ENCODE measurements at regions not wholly inside any gene's neighbourhood (a gene's known extent, or its start where the extent isn't known, plus 50 kb on each side); places are given as distances from the start of the nearest gene placed in this dataset.
A peak's percentile ranks its signal among the peaks of the same experiment; 100 is the strongest.

DNA sequence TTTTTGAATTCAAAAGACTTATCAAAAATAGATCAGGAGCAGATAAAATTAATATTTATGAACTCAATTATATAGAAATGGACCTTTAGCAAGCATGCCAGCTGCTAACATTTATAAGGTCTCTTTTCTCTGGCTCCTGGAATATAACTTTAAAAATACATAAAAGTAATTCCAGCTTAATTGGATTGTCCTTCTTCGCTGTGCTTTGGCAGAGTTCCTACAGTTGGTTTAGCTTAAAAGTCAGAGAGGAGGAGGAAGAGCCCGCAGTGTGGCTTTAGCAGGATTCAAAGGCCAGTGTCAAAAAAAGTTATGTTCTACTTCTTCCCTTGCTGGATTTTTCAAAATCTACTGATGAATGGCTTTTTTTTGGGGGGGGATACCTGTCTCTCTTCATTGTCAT is 1484.9 kb upstream of the TMEM132C start:
- Histone ChIP-seq H3K4me1 (no peaks in the 10 kb centered on the region), H3K36me3 (no peaks in the 10 kb centered on the region), H3K27me3 (replicated peaks in 1 of 7) (no peaks in the 10 kb centered on the region), H3K4me3 (no peak overlapping the region), H3K9me3 (no peaks in the 10 kb centered on the region), H3K27ac (no peak overlapping the region)
- no peak for TF ChIP-seq POLR2A (IDR thresholded peaks at IDR 0.05)
- TF ChIP-seq CTCF (IDR thresholded peaks at IDR 0.05 in 8 of 11, conservative IDR thresholded peaks at IDR 0.05 in 3 of 11), result no peak
- no peak for TF ChIP-seq POLR2AphosphoS5 (IDR thresholded peaks at IDR 0.05)
- 58 to 80% (median 75%) methylated on average over 2 of the region's 2 CpGs for WGBS, 5 donors
- intact Hi-C loops (cut with DNase I; ENCODE audit: low total_unique reads), result no loop called here
- no peak for DNase-seq

- 44 to 60% (median 57%) methylated on average over 9 of the region's 9 CpGs for WGBS, 5 donors
- no peak for DNase-seq
- H3K36me3 ChIP-seq, result no peaks in the 10 kb centered on the region
- no peaks in the 10 kb centered on the region for H3K27me3 ChIP-seq (replicated peaks in 1 of 7)
- H3K9me3 ChIP-seq, result no peaks in the 10 kb centered on the region
- H3K4me1 ChIP-seq, result no peaks in the 10 kb centered on the region
- H3K27ac ChIP-seq, result no peak overlapping the region
- no peak overlapping the region for H3K4me3 ChIP-seq
- intact Hi-C loops (cut with DNase I; ENCODE audit: low total_unique reads), result no loop called here
- TF ChIP-seq POLR2AphosphoS5 (IDR thresholded peaks at IDR 0.05) (no peak), CTCF (IDR thresholded peaks at IDR 0.05 in 8 of 11, conservative IDR thresholded peaks at IDR 0.05 in 3 of 11) (peak in 8 of 11 experiments; percentile 17 to 52 (median 40)), POLR2A (IDR thresholded peaks at IDR 0.05) (no peak)
Measured at GRCh38 chr12:126784328-126784921, 1482.5 kb upstream of the TMEM132C start.

DNA sequence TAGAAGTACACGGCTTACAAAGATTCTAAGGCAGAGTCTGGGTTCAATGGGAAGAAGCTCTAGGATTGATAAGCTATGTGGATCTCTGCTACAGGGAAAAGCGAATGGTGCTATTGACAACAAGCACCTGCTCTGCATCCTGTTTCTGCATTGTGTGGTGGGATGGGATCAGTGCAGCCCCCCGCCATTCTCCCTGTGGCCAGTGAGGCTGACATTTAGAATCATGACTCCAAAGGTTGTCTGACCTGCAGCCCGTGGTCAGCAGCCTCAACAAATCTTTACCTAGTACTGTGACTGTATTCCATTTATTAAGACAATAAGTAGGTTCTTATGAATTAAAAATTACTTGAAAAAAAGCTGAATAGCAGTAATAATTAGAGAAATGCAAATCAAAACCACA is 1477.0 kb upstream of the TMEM132C start:
- H3K9me3 ChIP-seq, result no peaks in the 10 kb centered on the region
- no peaks in the 10 kb centered on the region for H3K4me1 ChIP-seq
- no peak overlapping the region for H3K27ac ChIP-seq
- DNase-seq, result no peak
- intact Hi-C loops (cut with DNase I; ENCODE audit: low total_unique reads), result no loop called here
- no peaks in the 10 kb centered on the region for H3K36me3 ChIP-seq
- H3K27me3 ChIP-seq (replicated peaks in 1 of 7), result no peaks in the 10 kb centered on the region
- 77 to 87% (median 80%) methylated on average over 4 of the region's 4 CpGs for WGBS, 5 donors
- no peak overlapping the region for H3K4me3 ChIP-seq
- TF ChIP-seq POLR2AphosphoS5 (IDR thresholded peaks at IDR 0.05) (no peak), POLR2A (IDR thresholded peaks at IDR 0.05) (no peak), CTCF (IDR thresholded peaks at IDR 0.05 in 8 of 11, conservative IDR thresholded peaks at IDR 0.05 in 3 of 11) (no peak)

DNA sequence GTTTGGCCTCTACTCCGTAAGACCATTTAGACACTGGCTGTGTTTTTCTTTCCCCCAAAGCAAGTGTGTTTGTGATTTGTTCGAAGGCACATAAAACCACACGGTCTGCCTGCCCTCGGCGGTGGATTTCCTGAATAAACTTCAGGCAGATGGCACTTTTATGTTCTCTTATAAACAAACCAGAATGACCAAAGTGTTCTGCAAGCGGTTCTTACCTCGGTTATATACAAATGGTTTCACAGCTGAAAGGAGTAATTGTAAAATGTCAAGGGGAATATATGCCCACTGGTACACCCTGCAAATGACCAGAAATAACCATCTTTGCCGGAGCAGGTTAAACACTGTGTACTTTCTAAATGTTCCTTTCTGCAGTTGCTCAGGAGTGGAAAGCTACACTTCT is 1475.8 kb upstream of the TMEM132C start:
- H3K4me1 ChIP-seq, result no peaks in the 10 kb centered on the region
- intact Hi-C loops (cut with DNase I; ENCODE audit: low total_unique reads), result no loop called here
- H3K36me3 ChIP-seq, result no peaks in the 10 kb centered on the region
- TF ChIP-seq POLR2AphosphoS5 (IDR thresholded peaks at IDR 0.05), result no peak
- TF ChIP-seq POLR2A (IDR thresholded peaks at IDR 0.05), result no peak
- no peak for TF ChIP-seq CTCF (IDR thresholded peaks at IDR 0.05 in 8 of 11, conservative IDR thresholded peaks at IDR 0.05 in 3 of 11)
- no peak overlapping the region for H3K27ac ChIP-seq
- no peaks in the 10 kb centered on the region for H3K27me3 ChIP-seq (replicated peaks in 1 of 7)
- H3K4me3 ChIP-seq, result no peak overlapping the region
- DNase-seq, result no peak
- 69 to 75% (median 72%) methylated on average over 8 of the region's 8 CpGs for WGBS, 5 donors
- H3K9me3 ChIP-seq, result no peaks in the 10 kb centered on the region
